ENCODE measurements at regions not wholly inside any gene's neighbourhood (a gene's known extent, or its start where the extent isn't known, plus 50 kb on each side); places are given as distances from the start of the nearest gene placed in this dataset.

GRCh38 chr1:221356693-221357092 is 385.2 kb downstream of the DUSP10 start:
- 88 to 92% (median 89%) methylated on average over 1 of the region's 1 CpG for WGBS, 3 donors
- no peaks in the 10 kb centered on the region for H3K4me1 ChIP-seq (ENCODE audit: insufficient read depth)
- no peak overlapping the region for H3K4me3 ChIP-seq
- H3K9me3 ChIP-seq, result no peaks in the 10 kb centered on the region
- TF ChIP-seq EP300 (IDR thresholded peaks at IDR 0.05) (no peak), POLR2A (IDR thresholded peaks at IDR 0.05) (no peak), CTCF (IDR thresholded peaks at IDR 0.05) (no peak)
- H3K36me3 ChIP-seq, result no peaks in the 10 kb centered on the region
- no peak for DNase-seq
- intact Hi-C loops (cut with DNase I), result no loop called here
- no peaks in the 10 kb centered on the region for H3K27me3 ChIP-seq
- H3K27ac ChIP-seq, result no peak overlapping the region

DNA sequence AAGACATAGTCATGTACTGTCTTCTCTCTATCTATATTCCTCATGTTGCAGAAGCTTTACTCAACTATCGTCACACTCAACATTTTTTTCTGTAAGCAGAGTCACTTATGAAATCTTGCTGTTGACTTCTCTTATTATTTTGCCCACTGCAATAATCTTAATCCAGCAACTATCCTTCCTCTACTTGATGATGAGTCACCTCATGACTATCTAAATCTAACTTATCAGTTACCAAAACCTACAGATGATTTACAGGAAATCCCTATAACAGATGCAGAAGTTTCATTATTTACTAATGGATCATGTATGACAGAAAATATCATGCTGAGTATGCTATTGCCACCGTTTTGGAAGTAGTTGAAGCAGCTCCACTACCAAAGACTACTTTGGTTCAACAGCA is 378.9 kb downstream of the DUSP10 start:
- 73 to 85% (median 76%) methylated on average over 2 of the region's 2 CpGs for WGBS, 3 donors
- no peak for DNase-seq
- Histone ChIP-seq H3K27ac (no peak overlapping the region), H3K36me3 (no peaks in the 10 kb centered on the region), H3K27me3 (no peaks in the 10 kb centered on the region), H3K4me3 (no peak overlapping the region), H3K9me3 (no peaks in the 10 kb centered on the region), H3K4me1 (ENCODE audit: insufficient read depth) (no peaks in the 10 kb centered on the region)
- TF ChIP-seq EP300 (IDR thresholded peaks at IDR 0.05) (no peak), CTCF (IDR thresholded peaks at IDR 0.05) (no peak)
- intact Hi-C loops (cut with DNase I), result no loop called here

DNA sequence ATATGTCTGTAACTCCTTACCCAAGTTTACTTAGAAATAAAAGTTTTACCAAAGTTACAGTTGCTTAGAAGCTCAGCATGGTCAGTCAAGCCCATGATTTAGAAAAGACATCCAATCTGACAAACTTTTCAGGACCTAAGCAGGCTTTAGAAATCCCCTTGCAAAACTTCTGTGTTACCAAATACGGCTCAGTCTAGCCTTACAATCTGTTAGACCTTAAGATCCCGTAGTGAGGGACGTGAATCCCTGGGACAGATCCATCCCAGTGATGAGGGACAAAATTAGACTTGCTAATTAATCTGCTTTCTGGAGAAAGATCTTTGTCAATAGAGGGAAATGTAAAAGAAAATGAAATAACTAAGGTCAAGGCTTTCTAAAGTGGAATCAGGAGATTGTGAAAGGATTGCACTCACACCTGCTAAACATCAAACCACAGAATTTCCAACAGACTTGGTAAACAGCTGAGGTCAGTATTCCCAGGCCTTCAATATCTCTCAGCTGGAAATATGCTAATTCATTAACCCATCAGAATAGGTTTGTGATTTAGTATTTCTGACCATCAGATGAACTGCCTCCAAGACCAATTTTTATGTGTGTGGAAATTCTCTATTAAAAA is 375.3 kb downstream of the DUSP10 start:
- no peaks in the 10 kb centered on the region for H3K27me3 ChIP-seq
- WGBS, 3 donors, result 56 to 73% (median 62%) methylated on average over 3 of the region's 3 CpGs
- H3K4me1 ChIP-seq (ENCODE audit: insufficient read depth), result no peaks in the 10 kb centered on the region
- H3K27ac ChIP-seq, result no peak overlapping the region
- DNase-seq, result no peak
- TF ChIP-seq POLR2A (IDR thresholded peaks at IDR 0.05) (no peak), CTCF (IDR thresholded peaks at IDR 0.05) (no peak), EP300 (IDR thresholded peaks at IDR 0.05) (no peak)
- intact Hi-C loops (cut with DNase I), result no loop called here
- no peaks in the 10 kb centered on the region for H3K9me3 ChIP-seq
- H3K4me3 ChIP-seq, result no peak overlapping the region
- H3K36me3 ChIP-seq, result no peaks in the 10 kb centered on the region

GRCh38 chr1:221371705-221372104 is 370.2 kb downstream of the DUSP10 start:
- WGBS, 3 donors, result 52 to 62% (median 54%) methylated on average over 3 of the region's 3 CpGs
- no peak for DNase-seq
- H3K36me3 ChIP-seq, result no peaks in the 10 kb centered on the region
- H3K4me1 ChIP-seq (ENCODE audit: insufficient read depth), result no peaks in the 10 kb centered on the region
- no peaks in the 10 kb centered on the region for H3K9me3 ChIP-seq
- TF ChIP-seq CTCF (IDR thresholded peaks at IDR 0.05) (no peak), EP300 (IDR thresholded peaks at IDR 0.05) (no peak), POLR2A (IDR thresholded peaks at IDR 0.05) (no peak)
- intact Hi-C loops (cut with DNase I), result no loop called here
- no peaks in the 10 kb centered on the region for H3K27me3 ChIP-seq
- H3K4me3 ChIP-seq, result no peak overlapping the region
- no peak overlapping the region for H3K27ac ChIP-seq
